ENCODE measurements at regions not wholly inside any gene's neighbourhood (a gene's known extent, or its start where the extent isn't known, plus 50 kb on each side); places are given as distances from the start of the nearest gene placed in this dataset.
"Not testable (repeated sequence)": the region's sequence is repeated elsewhere in the genome, so short reads cannot be mapped to it uniquely, and the experiment has no call there.

- no peaks in the 10 kb centered on the region for H3K27me3 ChIP-seq
- no peak for ATAC-seq
- H3K4me3 ChIP-seq: no peak overlapping the region
- H3K9me3 ChIP-seq: no peaks in the 10 kb centered on the region
- no peaks in the 10 kb centered on the region for H3K36me3 ChIP-seq
- peaks cover 0 to 9% (median 0%) of the 10 kb centered on the region in 3 donors for H3K4me1 ChIP-seq
- TF ChIP-seq CTCF (IDR thresholded peaks at IDR 0.05) (no peak), POLR2A (IDR thresholded peaks at IDR 0.05) (no peak), POLR2AphosphoS5 (IDR thresholded peaks at IDR 0.05) (no peak), EP300 (IDR thresholded peaks at IDR 0.05) (no peak)
- no peak overlapping the region for H3K27ac ChIP-seq
Observed at GRCh38 chr5:15365070-15365469, 134.9 kb upstream of the FBXL7 start.

- H3K4me1 ChIP-seq: peaks cover 0 to 9% (median 0%) of the 10 kb centered on the region in 3 donors
- TF ChIP-seq POLR2AphosphoS5 (IDR thresholded peaks at IDR 0.05): no peak
- no peak for TF ChIP-seq CTCF (IDR thresholded peaks at IDR 0.05)
- no peak for TF ChIP-seq EP300 (IDR thresholded peaks at IDR 0.05)
- TF ChIP-seq POLR2A (IDR thresholded peaks at IDR 0.05): no peak
- ATAC-seq: no peak
- 81 to 88% methylated on average over 1 to 2 of the region's 2 CpGs for WGBS, 2 donors (ENCODE audit: low coverage in 1 of 2)
- no peaks in the 10 kb centered on the region for H3K36me3 ChIP-seq
- H3K4me3 ChIP-seq: no peak overlapping the region
- no peaks in the 10 kb centered on the region for H3K27me3 ChIP-seq
- no peaks in the 10 kb centered on the region for H3K9me3 ChIP-seq
- no peak overlapping the region for H3K27ac ChIP-seq
Observed at GRCh38 chr5:15363601-15364000, 136.4 kb upstream of the FBXL7 start.

- ATAC-seq, H3K9me3 ChIP-seq, H3K27ac ChIP-seq, H3K4me3 ChIP-seq, H3K27me3 ChIP-seq, H3K4me1 ChIP-seq, H3K36me3 ChIP-seq: not testable (repeated sequence)
- WGBS, 2 donors (ENCODE audit: low coverage in 1 of 2): 60 to 70% methylated on average over 4 of the region's 4 CpGs
Observed at GRCh38 chr5:15357092-15357453, 142.9 kb upstream of the FBXL7 start.

- H3K27ac ChIP-seq, H3K4me3 ChIP-seq, H3K36me3 ChIP-seq, ATAC-seq, H3K9me3 ChIP-seq, H3K4me1 ChIP-seq, H3K27me3 ChIP-seq: not testable (repeated sequence)
- WGBS, 2 donors (ENCODE audit: low coverage in 1 of 2): 100% methylated on average over 1 of the region's 4 CpGs; no CpG with 5 or more reads in 1 of the 2 donors
Observed at GRCh38 chr5:15356308-15357091, 143.5 kb upstream of the FBXL7 start.

GRCh38 chr5:15354021-15354420 is 146.0 kb upstream of the FBXL7 start:
- no peaks in the 10 kb centered on the region for H3K27me3 ChIP-seq
- no peak overlapping the region for H3K4me3 ChIP-seq
- no peak overlapping the region for H3K27ac ChIP-seq
- no peak for ATAC-seq
- H3K36me3 ChIP-seq: no peaks in the 10 kb centered on the region
- H3K4me1 ChIP-seq: no peaks in the 10 kb centered on the region
- 40 to 41% methylated on average over 5 to 6 of the region's 6 CpGs for WGBS, 2 donors (ENCODE audit: low coverage in 1 of 2)
- no peaks in the 10 kb centered on the region for H3K9me3 ChIP-seq
- TF ChIP-seq POLR2AphosphoS5 (IDR thresholded peaks at IDR 0.05) (no peak), EP300 (IDR thresholded peaks at IDR 0.05) (no peak), POLR2A (IDR thresholded peaks at IDR 0.05) (no peak), CTCF (IDR thresholded peaks at IDR 0.05) (no peak)

- no peaks in the 10 kb centered on the region for H3K36me3 ChIP-seq
- no peak overlapping the region for H3K27ac ChIP-seq
- no peak for TF ChIP-seq CTCF (IDR thresholded peaks at IDR 0.05)
- H3K4me3 ChIP-seq: no peak overlapping the region
- no peaks in the 10 kb centered on the region for H3K9me3 ChIP-seq
- H3K27me3 ChIP-seq: no peaks in the 10 kb centered on the region
- WGBS, 2 donors (ENCODE audit: low coverage in 1 of 2): 54 to 66% methylated on average over 3 of the region's 3 CpGs
- no peak for ATAC-seq
- no peaks in the 10 kb centered on the region for H3K4me1 ChIP-seq
Observed at GRCh38 chr5:15353086-15353645, 146.8 kb upstream of the FBXL7 start.
